Right cardiac atrium (tissue), 5 donors: ENCODE measurements at regions not wholly inside any gene's neighbourhood (a gene's known extent, or its start where the extent isn't known, plus 50 kb on each side); places are given as distances from the start of the nearest gene placed in this dataset.
"Not testable (repeated sequence)": the region's sequence is repeated elsewhere in the genome, so short reads cannot be mapped to it uniquely, and the experiment has no call there.

ENCODE experiments used
- ATAC-seq, 2 donors: fragments of 200-7000 bp; cut with Tn5 transposase; one replicate each; pipeline versions ENCODE4 v1.8.0 to v1.9.1; 2020; ENCODE audit warnings: moderate library complexity in 2 of 2, mild to moderate bottlenecking in 1 of 2
- DNase-seq, 3 donors: peaks; one replicate each; pipeline ENCODE4 v3.0.0-alpha.2; 2020
- H3K27ac ChIP-seq: one replicate; pipeline ENCODE4 v1.5.1; 2013; ENCODE audit warnings: mild to moderate bottlenecking, low read length, control low read depth, moderate library complexity
- H3K27me3 ChIP-seq: one replicate; pipeline ENCODE4 v1.6.1; 2013; ENCODE audit not compliant: control insufficient read depth, insufficient read depth
- H3K4me1 ChIP-seq: one replicate; pipeline ENCODE4 v1.6.1; 2013; ENCODE audit warnings: low read length; ENCODE audit not compliant: control insufficient read depth, insufficient read depth
- H3K4me3 ChIP-seq: one replicate; pipeline ENCODE4 v1.5.1; 2013; ENCODE audit warnings: low read length, control low read depth
- H3K9me3 ChIP-seq: one replicate; pipeline ENCODE4 v1.6.1; 2013; ENCODE audit warnings: low read length; ENCODE audit not compliant: control insufficient read depth
- WGBS: extraction: QIAGEN DNeasy Blood & Tissue Kit; methylation state at CpG from one replicate; pipeline ENCODE4 v1.1.7; 2013; 5-methylcytosine and 5-hydroxymethylcytosine counted together
- intact Hi-C, 4 donors: fragments of 100-400 bp; cut with DNase I; formaldehyde crosslinking; loops; one replicate each; pipeline versions ENCODE4 v1.11.0 to v1.14.0; 2022 to 2023
- donor health status: healthy with polysubstance abuse.
- donor health status: DM: no; HTN: yes; CAD: no.
- donor health status: DM: no; HTN: no; CAD: no.
- donor health status: DM: no; HTN: yes; CAD: no; lungs with severe emphysema.
- donor health status: DM: yes; HTN: yes; CAD: no.

DNA sequence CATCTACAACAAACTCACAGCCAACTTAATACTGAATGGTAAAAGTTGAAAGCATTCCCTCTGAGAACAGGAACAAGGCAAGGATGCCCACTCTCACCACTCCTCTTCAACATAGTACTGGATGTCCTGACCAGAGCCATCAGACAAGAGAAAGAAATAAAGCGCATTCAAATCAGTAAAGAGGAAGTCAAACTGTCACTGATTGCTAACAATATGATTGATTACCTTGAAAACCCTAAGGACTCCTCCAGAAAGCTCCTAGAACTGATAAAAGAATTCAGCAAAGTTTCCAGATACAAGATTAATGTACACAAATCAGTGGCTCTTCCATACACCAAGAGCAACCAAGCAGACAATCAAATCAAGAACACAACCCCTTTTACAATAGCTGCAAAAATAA lies 153.4 kb downstream of the LTN1 start:
- ATAC-seq, H3K9me3 ChIP-seq, H3K27me3 ChIP-seq, H3K4me1 ChIP-seq, DNase-seq, H3K27ac ChIP-seq, intact Hi-C loops, H3K4me3 ChIP-seq: not testable (repeated sequence)
- 53% methylated on average over 1 of the region's 1 CpG for WGBS

DNA sequence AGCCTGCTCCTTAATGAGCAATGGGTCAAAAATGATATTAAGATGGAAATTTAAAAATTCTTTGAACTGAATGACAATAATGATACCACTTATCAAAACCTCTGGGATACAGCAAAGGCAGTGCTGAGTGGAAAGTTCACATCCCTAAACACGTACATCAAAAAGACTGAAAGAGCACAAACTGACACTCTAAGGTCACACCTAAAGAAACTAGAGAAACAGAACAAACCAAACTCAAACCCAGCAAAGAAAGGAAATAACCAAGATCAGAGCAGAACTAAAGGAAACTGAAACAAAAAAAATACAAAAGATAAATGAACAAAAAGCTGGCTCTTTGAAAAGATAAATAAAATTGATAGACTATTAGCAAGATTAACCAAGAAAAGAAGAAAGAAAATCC lies 155.3 kb downstream of the LTN1 start:
- H3K9me3 ChIP-seq, H3K27ac ChIP-seq, H3K4me1 ChIP-seq, DNase-seq, H3K27me3 ChIP-seq, ATAC-seq, H3K4me3 ChIP-seq, intact Hi-C loops: not testable (repeated sequence)
- 77% methylated on average over 1 of the region's 1 CpG for WGBS

DNA sequence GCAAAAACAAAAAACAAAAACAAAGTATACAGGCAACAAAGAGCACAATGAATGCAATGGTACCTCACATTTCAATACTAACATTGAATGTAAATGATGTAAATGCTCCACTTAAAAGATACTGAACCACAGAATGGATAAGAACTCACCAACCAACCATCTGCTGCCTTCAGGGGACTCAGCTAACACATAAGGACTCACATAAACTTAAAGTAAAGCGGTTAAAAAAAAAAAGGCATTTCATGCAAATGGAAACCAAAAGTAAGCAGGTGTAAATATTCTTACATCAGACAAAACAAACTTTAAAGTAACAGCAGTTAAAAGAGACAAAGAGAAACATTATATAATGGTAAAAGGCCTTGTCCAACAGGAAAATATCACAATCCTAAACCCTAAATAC lies 156.1 kb downstream of the LTN1 start:
- H3K4me1 ChIP-seq, H3K27ac ChIP-seq, H3K27me3 ChIP-seq, H3K9me3 ChIP-seq, intact Hi-C loops, DNase-seq, ATAC-seq, H3K4me3 ChIP-seq: not testable (repeated sequence)
- 93% methylated on average over 1 of the region's 1 CpG for WGBS

DNA sequence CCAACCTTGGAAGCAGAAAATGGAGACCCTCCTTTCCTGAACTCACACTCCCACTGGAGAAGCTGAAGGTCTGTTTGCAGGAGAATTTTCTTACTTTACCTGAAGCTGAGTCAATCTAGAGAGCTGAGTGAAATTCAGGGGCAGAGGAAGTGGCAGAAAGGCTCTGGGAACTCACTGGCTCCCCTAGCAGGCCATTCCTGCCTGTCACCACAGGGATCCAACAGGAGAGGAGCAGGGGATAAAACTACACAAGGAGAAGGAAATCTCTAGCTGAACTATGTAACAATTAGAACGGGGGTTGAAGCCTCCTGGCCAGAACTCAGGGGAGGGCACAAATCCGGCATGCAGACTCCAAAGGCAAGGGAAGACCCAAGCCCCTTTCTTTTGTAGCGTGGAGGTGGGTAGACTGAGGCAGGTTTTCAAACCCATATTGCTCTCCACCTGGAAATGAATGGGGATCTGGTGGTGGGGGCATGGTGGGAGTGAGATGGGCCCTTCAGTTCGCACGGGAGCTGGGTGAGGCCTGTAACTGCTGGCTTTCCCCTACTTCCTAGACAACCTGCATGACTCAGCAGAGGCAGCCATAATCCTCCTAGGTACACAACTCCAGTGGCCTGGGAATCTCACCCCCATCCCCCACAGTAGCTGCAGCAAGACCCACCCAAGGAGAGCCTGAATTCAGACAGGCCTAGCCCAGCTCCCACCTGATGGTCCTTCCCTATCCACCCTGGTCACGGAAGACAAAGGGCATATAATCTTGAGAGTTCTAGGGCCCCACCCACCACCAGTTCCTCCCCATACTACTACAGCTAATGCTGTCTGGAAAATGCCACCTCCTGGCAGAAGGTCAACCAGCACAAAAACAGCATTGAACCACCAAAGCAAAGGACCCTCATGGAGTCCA lies 158.1 kb downstream of the LTN1 start:
- 97% methylated on average over 6 of the region's 6 CpGs for WGBS
- intact Hi-C loops = no loop called here
- Histone ChIP-seq H3K27me3 (no peaks in the 10 kb centered on the region), H3K27ac (no peak overlapping the region), H3K4me3 (no peak overlapping the region), H3K9me3 (no peaks in the 10 kb centered on the region), H3K4me1 (peaks cover 3% of the 10 kb centered on the region)
- DNase-seq (no peak), ATAC-seq (no peak)

DNA sequence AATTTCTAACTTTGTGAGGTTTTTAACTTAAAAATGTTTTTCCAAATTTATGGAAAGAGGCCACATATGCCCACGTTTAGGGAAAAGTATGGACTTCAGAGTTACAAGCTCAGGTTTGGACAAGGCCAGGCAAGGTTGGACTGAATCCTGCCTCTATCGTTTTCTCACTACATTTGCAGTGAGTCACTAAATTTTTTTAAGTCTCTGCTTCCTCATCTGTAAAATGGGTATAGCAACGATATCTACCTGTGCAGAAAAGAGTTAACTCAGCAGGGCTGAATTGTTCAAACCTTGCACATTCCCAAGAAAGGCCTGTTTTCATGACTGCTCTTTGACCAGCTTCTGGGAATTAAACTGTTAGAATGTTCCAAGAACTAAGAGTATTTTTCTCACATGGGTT lies 159.1 kb downstream of the LTN1 start:
- Histone ChIP-seq H3K4me3 (no peak overlapping the region), H3K9me3 (no peaks in the 10 kb centered on the region), H3K4me1 (peaks cover 3% of the 10 kb centered on the region), H3K27ac (no peak overlapping the region), H3K27me3 (no peaks in the 10 kb centered on the region)
- DNase-seq (no peak), ATAC-seq (no peak)
- intact Hi-C loops = no loop called here
- 94% methylated on average over 3 of the region's 3 CpGs for WGBS

DNA sequence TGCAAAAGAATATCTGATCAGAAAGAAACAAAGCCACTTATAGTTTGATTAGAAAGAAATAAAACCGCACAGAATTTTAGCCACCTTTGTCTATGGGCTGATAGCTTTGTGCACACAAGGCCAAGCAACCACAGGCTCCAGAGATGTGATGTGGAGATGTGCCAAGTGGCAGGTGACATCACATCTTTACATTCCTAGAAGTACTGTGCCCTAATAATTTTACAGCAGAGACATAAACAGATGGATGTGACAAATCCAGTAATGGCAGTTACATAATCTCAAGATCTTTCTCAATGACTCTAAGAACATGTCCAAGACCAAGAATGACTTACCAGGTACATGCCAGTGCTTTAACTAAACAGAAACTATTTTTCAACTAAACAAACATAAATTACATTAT lies 159.5 kb downstream of the LTN1 start:
- Histone ChIP-seq H3K9me3 (no peaks in the 10 kb centered on the region), H3K27me3 (no peaks in the 10 kb centered on the region), H3K4me1 (peaks cover 3% of the 10 kb centered on the region), H3K4me3 (no peak overlapping the region), H3K27ac (no peak overlapping the region)
- DNase-seq = no peak
- no peak for ATAC-seq
- intact Hi-C loops = no loop called here
- 81% methylated on average over 1 of the region's 1 CpG for WGBS

DNA sequence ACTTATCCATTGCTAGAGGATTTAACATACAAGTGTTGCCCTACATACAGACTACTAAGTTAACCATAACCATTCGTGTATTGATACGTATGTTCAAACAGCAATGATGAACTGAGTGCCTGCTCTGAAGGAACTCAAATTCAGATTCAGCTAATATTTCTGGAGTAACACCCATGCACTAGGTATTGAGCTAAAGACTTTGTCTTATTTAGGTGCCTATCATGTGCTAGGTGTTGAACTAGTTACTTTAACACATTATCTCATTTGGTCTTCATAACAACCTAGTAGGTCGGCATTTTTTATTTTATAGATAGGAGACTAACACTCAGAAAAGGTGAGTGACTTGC lies 160.0 kb downstream of the LTN1 start:
- H3K4me3 ChIP-seq = no peak overlapping the region
- no peak overlapping the region for H3K27ac ChIP-seq
- ATAC-seq (no peak), DNase-seq (no peak)
- intact Hi-C loops = no loop called here
- H3K9me3 ChIP-seq = no peaks in the 10 kb centered on the region
- peaks cover 3% of the 10 kb centered on the region for H3K4me1 ChIP-seq
- no peaks in the 10 kb centered on the region for H3K27me3 ChIP-seq
- 95% methylated on average over 3 of the region's 3 CpGs for WGBS

DNA sequence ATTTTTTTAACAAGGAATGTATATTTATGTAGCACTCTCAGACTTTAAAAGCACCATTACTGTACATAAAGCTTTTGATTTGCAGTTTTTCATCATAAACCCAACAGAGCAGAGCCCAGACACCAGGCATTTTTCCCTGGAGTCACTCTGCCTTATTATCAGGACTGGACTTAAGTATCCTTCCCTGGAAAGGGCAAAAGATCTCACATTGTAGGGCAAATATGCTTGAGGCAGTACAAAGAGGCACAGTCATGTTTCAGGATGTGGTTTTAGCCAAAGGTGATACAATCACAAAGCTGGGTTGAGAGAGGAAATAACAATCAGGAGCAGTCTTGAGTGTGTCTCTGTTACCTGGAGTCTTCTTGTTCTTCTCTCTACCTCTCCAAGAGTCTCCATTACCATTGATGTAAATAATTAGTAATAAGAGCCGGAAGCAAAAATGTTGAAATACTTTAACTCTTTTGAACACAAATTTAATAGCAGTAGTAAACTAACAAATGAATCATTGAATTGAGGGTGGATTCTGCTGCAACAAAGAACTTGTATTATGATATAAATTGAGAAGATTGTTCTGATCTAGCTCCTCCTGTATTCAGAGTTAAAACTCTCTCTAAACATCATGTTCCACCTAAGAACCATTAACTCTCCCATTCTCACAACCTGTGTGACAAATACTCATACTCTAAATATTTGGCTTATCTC lies 160.5 kb downstream of the LTN1 start:
- 81% methylated on average over 1 of the region's 1 CpG for WGBS
- intact Hi-C loops = no loop called here

DNA sequence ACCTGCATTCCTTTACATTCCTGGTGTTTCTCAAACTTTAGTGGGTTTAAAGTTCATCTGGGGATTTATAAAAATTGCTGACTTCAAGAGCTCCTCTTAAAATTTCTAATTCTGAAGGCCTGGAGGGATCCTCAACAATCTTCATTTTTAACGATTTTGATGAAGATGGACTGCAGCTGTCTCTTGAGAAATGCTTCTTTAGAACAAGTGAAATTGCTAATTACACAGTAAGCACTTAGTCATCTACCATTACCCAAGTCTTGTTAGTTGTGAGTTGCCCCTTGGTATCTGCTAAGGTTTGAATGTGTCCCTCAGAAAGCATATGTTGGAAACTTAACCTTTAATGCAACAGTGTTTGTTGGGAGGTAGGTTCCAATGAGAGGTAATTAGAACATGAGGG lies 163.7 kb downstream of the LTN1 start:
- peaks cover 3% of the 10 kb centered on the region for H3K4me1 ChIP-seq
- H3K27me3 ChIP-seq = no peaks in the 10 kb centered on the region
- WGBS = 71% methylated on average over 1 of the region's 1 CpG
- H3K4me3 ChIP-seq = no peak overlapping the region
- H3K9me3 ChIP-seq = no peaks in the 10 kb centered on the region
- H3K27ac ChIP-seq = no peak overlapping the region
- DNase-seq (no peak), ATAC-seq (no peak)
- intact Hi-C loops = no loop called here

More for the DNA sequence above, 160.5 kb downstream of the LTN1 start:
- H3K4me1 ChIP-seq = peaks cover 3% of the 10 kb centered on the region
- H3K4me3 ChIP-seq = no peak overlapping the region
- H3K27me3 ChIP-seq = no peaks in the 10 kb centered on the region
- ATAC-seq = no peak
- no peaks in the 10 kb centered on the region for H3K9me3 ChIP-seq
- DNase-seq = no peak
- H3K27ac ChIP-seq = no peak overlapping the region

DNA sequence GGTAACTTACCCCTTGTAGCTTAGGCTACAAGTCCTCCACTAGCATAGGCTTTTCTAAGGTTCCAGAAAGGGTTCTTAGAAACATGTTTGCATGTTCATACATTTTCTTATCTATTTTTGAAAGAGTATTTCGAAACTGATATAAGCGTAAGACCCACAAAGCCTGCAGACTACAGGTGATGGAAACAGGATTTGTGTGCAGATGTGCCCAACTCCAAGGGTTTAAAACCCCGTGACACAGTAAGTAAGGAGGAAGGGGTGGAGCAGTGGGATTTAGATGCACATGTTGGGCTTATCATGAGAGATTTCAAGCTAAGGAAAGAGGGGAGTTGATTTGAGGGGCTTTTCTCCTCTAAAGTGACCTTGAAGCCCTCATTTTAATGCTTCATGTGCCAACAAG lies 164.7 kb downstream of the LTN1 start:
- intact Hi-C loops = no loop called here
- Histone ChIP-seq H3K9me3 (no peaks in the 10 kb centered on the region), H3K27me3 (no peaks in the 10 kb centered on the region), H3K27ac (no peak overlapping the region), H3K4me3 (no peak overlapping the region), H3K4me1 (peaks cover 3% of the 10 kb centered on the region)
- DNase-seq (no peak), ATAC-seq (no peak)
- 86% methylated on average over 3 of the region's 3 CpGs for WGBS

DNA sequence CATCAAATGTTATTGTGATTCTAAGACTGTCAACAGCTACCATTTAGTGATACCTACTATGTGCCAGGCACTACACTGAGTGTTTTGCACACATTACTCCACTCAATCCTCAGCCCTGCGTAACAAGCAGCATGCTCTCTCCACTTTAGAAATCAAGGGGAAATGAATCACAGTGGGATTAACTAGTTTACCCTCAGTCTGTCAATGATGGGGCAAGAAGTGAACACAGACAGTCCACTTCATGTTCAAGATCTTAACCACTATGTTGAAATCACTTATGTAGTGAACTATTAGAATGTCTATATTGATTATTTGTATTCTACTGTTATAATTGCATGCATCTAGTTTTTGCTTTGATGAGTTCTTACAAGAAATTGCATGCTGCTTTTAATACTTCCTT lies 165.3 kb downstream of the LTN1 start:
- no peak overlapping the region for H3K27ac ChIP-seq
- intact Hi-C loops = no loop called here

More for the DNA sequence above, 165.3 kb downstream of the LTN1 start:
- WGBS = 89% methylated on average over 1 of the region's 1 CpG
- Histone ChIP-seq H3K4me1 (peaks cover 6% of the 10 kb centered on the region), H3K4me3 (no peak overlapping the region), H3K27me3 (no peaks in the 10 kb centered on the region), H3K9me3 (no peaks in the 10 kb centered on the region)
- no peak for DNase-seq
- ATAC-seq = no peak
